ENCODE measurements at regions not wholly inside any gene's neighbourhood (a gene's known extent, or its start where the extent isn't known, plus 50 kb on each side); places are given as distances from the start of the nearest gene placed in this dataset.
A peak's percentile ranks its signal among the peaks of the same experiment; 100 is the strongest.

DNA sequence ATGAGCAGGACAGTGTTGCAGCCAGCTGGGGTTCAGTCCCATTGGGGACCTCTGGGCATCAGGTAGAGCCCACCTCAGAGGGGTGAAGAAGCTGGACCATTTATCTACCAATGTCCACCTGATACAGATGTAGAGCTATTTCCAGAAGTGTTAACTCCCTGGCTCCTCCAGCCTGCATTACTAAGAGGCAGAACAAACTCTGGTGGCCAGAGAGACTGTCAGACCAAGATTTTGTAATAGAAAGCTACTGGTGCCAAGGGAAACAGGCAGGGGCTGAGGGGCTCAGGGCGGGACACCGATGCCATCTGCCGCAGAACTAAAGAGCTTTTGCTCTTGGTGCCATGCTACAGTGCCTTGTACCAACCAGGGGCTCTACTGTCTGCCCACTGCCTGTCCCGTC is 268.2 kb upstream of the HABP2 start:
- no peak for DNase-seq
- intact Hi-C loops (cut with DNase I): no loop called here

DNA sequence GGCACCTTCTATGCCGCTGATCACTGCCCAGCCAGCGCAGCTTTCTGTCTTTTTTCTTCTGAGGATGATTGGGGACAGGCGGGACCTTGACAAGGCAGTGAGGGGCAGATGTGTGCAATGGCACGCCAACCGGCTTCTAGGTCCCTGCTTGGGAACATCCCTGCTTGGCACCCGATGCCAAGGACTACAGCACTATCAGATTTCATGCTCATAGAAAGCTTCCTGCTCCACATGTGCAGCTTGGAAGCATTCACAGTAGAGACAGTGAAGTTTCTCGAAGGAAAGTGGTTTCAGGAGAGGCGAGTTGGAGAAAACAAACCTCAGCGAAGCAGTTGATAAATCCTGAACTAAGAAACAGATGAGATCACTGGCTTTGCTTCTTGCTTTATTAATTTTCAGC is 267.5 kb upstream of the HABP2 start:
- no peak for ATAC-seq
- intact Hi-C loops (cut with DNase I): no loop called here
- no peak for DNase-seq

More for the DNA sequence above, 268.2 kb upstream of the HABP2 start:
- peak in 1 of 2 donors; percentile 34 for ATAC-seq

DNA sequence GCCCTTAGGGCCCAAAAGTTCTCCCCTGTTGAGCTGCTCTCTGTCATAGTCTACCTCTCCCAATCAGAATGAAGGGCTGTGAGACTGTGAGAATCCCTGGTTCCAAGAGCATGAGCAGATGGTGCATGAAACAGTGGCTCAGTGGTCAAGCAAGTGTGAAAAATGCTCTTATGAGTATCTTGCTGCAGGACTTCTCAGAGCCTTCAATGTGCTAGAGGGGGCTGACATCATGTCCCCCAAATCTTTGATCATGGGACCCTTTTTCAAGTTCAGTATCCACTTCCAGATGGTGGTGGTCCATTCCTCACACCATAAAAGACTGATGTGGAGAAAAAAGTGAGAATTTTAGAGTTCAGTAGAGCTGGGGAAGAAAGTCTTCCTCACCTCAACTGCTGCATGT is 265.3 kb upstream of the HABP2 start:
- intact Hi-C loops (cut with DNase I): no loop called here
- ATAC-seq: no peak
- no peak for DNase-seq

DNA sequence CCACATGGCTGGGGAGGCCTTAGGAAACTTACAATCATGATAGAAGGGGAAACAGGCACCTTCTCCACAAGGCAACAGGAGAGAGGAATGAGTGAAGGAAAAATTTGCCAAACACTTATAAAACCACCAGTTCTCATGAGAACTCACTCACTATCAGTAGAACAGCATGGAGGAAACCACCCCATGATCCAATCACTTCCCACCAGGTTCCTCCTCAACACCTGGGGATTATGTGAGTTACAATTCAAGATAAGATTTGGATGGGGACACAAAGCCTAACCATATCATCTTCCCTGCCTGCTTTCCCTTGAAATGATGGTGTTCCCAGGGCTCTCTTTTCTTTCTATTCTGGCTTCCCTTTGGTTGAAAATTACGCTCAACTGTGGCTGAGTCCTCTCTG is 262.7 kb upstream of the HABP2 start:
- no peak for ATAC-seq
- DNase-seq: no peak
- intact Hi-C loops (cut with DNase I): no loop called here

DNA sequence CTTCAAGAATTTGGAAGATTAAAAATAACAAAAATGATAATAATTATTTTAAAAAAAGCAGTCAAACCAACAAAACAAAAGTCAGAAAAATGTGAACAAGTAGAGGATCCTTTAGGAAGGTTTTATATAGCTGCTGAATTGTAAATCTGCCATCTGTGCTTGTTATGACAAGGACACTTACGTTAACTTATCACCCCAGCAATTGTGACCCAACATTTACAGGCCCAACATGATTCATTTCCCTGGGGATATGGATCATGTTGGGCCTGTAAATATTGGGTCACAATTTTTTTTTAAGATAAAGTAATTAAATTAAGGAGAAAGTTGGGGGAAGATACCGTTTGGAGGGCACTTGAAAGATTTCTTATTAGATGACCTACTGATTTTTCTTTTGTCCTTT is 261.4 kb upstream of the HABP2 start:
- intact Hi-C loops (cut with DNase I): no loop called here
- DNase-seq (no peak), ATAC-seq (no peak)

DNA sequence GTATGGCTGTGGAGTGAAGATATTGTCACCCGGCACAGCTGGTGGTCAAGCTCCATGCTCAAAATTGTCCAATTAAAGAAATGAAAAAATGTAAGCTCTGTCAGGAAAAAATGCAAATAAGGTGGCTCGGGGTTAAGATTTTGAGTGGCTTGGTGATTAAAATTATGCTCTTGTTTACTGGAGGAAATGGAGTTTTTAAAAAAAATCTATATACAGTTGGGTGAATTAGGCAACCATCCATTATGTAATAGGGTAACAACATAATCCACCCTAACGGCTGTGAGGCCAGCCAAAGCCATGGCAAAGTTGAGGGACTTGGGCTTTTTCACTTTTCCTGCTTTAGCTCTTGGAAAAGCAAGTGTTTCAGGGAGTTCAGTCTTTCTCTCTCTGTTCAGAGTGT is 260.8 kb upstream of the HABP2 start:
- no peak for ATAC-seq
- intact Hi-C loops (cut with DNase I): no loop called here
- no peak for DNase-seq

DNA sequence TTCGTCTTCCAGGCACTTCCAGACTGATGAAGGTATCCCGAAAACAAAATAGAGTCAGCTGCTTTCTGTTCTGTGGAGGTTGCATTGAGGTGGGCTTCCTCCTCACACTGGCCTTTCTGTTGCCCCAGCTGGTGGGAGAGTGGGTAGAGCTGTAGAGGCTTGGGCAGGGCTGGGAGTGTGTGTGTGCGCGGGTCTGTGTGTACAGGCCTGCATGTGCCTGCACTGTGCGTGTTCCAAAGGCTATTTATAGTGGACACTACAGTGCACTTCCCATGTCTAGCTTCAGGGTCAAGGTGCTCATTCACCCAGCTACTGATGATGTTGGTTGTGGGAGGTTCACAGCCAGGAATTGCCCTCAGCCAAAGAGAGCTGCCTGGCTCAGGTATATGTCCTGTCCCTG is 260.1 kb upstream of the HABP2 start:
- ATAC-seq (no peak), DNase-seq (no peak)
- intact Hi-C loops (cut with DNase I): no loop called here

DNA sequence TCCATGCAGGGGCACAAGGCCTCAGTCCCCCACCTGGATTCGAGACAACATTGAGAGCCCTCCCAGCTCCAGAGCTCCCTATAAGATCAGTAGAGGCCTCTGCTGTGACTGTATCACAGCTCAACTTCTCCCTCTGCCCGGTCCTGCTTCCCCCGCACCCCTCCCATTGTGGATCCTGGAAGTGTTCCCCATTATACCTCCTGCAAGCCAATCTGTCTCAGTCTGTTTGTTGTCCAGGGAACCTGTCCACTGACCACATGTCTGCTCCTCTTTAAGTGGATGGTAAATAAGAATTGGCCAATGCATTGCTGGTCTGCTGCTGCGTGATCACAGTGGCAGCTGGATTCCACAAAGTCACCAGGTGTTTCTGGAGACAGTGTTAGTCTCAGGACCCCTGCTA is 259.7 kb upstream of the HABP2 start:
- intact Hi-C loops (cut with DNase I): no loop called here
- ATAC-seq (no peak), DNase-seq (no peak)

DNA sequence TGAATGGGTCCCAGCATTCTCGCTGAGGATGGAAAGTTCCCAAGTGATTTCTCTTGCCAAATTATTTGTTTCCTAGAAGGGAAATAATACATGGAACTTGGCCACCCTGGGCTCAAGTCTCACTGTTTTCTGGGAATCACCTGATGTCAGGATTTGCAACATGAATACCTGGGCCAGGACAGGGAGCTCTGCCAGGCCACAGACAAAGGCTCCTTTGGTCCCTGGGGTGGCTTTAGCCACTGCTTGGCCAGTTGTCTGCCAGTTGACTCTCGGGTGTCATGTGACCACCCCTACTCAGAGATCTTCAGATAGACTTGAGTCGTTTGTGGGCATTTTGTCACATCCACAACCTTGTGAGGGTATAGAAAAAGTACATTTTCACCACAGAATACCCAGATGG is 258.0 kb upstream of the HABP2 start:
- no peak for DNase-seq
- intact Hi-C loops (cut with DNase I): no loop called here
- ATAC-seq: no peak

DNA sequence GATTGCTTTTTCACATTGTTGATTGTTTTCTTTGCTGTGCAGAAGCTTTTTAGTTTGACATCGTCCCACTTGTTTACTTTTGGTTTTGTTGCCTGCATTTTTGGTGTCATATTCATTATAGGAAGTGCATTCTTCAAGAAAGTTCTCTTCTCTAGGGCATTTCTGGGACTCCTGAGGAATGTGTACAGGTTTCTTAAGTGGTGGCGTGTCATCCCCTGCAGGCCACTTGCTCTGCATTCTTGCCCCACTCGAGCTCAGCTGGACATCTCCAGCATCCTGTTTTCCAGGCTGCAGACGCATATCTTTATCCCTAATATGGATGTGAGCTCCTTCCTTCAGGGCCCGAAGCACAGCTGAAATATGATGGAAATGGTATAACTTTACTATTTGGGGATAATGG is 255.6 kb upstream of the HABP2 start:
- DNase-seq (no peak), ATAC-seq (no peak)
- intact Hi-C loops (cut with DNase I): no loop called here

DNA sequence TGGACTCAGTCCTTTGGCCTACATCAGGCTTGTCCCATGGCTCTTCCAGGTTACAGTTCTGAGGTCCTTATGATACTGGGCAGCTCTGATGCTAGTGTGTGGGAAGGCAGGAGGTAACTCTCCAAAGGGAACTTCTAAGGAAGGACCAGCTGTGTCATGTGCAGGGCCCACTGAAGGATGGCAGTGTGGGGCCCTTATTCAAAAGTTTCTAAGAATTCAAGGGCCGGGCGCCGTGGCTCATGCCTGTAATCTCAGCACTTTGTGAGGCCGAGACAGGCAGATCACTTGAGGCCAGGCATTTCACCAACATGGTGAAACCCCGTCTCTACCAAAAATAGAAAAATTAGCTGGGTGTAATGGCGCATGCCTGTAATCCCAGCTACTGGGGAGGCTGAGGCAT is 254.2 kb upstream of the HABP2 start:
- no peak for ATAC-seq
- intact Hi-C loops (cut with DNase I): no loop called here
- DNase-seq: no peak

DNA sequence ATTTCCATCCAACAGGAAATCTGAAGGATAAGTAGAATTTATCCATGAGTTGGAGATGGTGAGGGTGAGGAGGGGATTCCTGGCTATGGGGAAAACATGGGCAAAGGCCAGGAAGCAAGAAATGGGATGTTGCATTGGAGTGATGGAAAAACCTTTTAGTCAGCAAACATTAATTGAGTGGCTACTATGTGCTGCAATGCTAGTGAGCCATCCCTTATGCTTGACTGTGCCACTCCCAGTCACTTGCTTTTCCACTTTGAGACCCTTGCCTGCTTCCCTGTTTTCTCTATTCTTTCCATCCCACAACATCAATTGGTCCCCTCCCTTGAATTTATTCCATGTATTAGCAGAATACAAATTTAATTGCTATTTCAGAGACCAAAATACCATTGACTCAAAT is 252.7 kb upstream of the HABP2 start:
- no peak for ATAC-seq
- no peak for DNase-seq
- intact Hi-C loops (cut with DNase I): no loop called here

DNA sequence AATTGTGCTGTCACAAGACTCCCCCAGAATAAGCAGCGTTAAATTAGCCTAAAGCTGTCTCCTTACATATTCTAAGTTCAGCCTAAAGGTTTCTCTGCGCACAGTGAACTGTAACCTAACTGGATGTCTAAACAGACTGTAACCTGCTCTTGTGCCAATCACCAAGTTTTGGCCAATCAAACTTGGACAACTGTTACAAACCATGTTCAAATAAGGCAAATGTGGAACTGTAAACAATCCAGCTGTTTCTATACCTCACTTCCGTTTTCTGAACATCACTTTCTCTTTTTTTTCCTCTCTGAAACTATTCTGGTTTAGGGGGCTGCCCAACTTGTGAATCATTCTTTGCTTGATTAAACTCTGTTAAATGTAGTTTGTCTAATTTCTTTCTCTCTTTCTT is 252.2 kb upstream of the HABP2 start:
- intact Hi-C loops (cut with DNase I): no loop called here

DNA sequence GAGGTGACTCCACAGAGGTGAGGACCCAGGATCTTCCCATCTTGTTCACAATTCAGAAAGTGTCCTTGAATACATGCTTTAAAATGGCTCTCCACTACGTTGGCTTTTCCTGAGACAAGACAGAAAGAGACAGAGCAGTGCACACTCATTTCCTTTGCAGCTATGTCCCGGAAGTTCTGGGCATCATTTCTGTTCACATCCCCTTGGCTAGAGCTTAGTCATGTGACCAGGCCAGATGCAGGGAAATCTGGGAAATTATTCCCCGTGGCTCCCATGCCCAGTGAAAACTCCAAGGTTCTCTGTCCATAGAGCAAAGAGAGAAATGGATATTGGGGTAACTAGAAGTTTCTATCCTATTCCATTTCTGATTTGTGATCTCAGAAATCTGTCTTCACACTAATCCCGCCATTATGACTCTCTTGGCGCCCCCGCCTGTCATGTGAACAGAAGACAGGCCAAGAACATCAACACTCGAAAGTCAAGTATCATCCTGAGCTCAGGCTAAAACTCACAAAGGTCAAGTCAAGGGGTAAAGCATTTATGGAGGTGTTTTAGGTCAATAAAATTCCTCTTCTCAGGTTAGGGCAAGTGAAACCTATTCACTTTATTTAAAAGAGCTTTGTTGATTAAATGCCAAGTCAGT is 251.4 kb upstream of the HABP2 start:
- intact Hi-C loops (cut with DNase I): no loop called here
- DNase-seq: no peak
- no peak for ATAC-seq

More for the DNA sequence above, 252.2 kb upstream of the HABP2 start:
- DNase-seq: no peak
- no peak for ATAC-seq

DNA sequence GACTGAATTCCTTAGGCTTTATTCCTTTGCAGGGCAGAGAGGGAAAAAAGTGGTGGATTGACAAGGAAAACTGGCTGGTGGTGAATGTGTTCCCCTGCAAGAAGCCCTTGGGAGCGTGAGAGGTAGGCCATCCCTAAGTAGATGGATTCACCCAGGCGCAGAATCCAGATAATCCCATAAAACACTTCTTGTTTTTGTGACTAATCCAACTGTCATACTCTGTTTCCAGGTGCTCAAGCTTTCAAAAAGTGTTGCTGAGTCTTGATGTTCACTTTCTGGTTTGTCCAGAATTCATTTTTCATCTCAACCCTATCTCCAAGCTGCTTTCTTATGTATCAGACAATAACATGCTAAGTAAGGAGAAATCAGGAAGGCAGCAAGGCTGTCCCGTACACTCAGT is 250.8 kb upstream of the HABP2 start:
- intact Hi-C loops (cut with DNase I): no loop called here
- ATAC-seq (no peak), DNase-seq (no peak)

DNA sequence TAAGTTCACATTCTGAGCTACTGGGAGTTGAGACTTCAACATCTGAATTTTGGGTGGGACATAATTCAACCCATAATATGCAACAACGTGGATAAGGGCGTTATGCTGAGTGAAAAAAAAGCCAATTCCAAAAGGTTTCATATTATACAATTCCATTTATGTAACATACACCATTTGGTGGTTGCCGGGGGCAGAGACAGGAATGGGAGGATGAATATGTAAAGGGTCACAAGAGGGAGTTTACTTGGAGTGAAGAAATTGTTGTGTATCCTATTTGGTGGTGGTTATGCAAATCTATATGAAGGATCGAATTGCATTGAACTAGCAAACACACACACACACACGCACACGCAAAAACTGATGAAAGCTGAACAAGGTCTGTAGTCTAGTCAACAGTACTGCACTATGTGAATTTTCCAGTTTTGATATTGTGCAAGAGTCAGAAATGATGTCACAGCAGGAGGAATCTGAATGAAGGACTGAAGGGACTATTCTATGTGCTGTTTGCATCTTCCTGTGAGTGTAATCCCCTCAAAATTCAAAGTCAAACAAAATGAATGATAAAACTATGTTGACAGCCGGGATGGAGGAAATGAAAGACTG is 249.2 kb upstream of the HABP2 start:
- ATAC-seq (no peak), DNase-seq (no peak)
- intact Hi-C loops (cut with DNase I): no loop called here

DNA sequence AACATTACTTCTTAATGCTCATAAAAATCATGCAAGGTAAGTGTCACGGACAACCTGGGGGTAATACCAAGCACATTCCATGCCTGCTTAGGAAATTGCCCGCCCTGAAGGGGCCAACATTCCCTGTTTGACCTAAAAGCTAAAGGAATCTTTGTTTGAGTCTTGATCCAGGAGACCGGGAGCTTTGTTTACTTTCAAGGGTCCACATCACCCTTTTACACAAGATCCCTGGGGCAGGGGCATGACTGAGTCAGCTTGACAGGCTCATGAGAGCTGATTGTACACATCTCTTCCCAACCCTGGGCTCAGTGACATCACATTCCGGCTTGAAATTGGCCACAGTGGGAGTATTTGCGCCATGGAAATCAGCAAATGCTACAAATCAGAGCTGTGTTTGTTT is 248.1 kb upstream of the HABP2 start:
- DNase-seq (no peak), ATAC-seq (no peak)
- intact Hi-C loops (cut with DNase I): no loop called here

DNA sequence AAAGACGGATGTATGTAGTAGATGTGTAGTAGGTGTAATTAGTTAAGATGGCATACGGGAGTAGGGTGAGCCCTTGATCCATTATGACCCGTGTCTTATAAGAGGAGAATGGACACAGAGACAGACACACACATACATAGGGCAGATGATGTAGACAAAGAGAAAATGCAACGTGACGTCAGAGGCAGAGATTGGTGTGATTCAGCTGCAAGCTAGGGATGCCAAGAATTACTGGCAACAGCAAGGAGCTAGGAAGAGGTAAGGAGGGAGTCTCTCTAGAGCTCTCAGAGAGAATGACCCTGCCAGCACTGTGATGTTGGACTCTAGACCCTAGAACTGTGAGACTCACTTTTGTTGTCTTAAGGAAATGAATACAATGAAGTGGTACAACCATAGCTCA is 247.0 kb upstream of the HABP2 start:
- DNase-seq (no peak), ATAC-seq (peak in 1 of 2 donors; percentile 85)
- intact Hi-C loops (cut with DNase I): no loop called here

DNA sequence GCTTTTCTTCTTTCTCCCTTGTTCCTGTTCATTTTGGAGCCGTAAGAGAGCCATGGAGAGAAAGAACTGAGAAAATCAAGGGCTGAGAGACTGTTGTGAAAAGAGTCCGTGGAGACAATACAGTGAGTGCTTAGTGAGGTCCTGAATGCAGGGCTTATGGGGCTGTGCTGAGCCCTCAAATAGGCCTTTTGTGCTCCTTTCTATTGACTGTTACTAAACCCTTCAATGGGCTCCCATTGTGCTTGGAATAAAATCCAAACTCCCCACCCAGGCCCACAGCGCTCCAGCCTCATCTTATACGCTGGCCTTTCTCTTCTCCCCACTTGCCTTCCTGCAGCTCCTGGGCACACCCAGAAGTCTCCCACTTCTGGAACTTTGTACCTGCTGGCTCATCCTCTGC is 243.1 kb upstream of the HABP2 start:
- intact Hi-C loops (cut with DNase I): no loop called here
- DNase-seq (no peak), ATAC-seq (no peak)

DNA sequence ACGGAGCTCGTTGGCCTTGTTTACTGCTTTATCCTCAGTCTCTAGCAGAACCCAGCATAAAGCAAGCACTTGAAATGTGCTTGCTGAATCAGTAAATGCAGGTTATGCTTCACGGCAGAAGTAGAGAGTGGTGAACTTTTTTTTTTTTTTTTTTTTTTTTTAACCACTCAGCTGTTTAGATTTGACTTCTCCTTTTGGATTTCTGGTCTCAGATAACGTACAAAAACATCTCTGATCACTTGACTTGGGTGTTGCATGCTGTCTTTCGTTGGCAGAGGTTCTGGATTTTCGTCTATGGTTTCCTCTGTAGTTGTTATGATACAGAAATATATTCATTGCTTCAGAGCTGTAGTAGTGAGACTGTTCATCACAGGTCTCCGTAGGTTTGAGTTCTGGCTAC is 242.5 kb upstream of the HABP2 start:
- DNase-seq: no peak
- no peak for ATAC-seq
- intact Hi-C loops (cut with DNase I): no loop called here

DNA sequence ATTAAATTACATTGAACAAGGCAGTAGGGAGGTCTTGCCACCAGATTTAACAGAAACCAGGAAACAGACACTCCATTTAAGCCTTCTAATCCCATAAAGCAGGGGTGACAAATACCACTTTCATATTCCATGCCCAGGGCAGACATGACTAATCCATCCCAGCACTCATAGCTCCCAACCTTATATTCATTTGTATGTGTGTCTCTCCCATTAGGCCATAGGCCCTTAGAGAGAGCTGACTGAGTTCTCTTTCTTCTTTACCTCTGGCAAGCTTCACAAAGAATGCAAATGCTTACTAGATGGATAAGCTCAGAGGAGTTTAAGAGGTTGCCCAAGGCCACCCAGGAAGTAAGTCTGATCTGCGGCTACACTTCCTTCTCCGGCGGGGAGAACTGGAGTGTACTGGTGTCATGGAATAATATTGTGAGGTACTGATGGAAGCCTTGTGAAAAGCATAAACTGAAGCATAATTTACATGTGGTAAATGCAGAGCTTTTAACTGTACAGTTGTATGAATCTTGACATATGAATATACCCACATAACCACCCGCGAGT is 239.7 kb upstream of the HABP2 start:
- no peak for DNase-seq
- no peak for ATAC-seq
- intact Hi-C loops (cut with DNase I): no loop called here
